Sigmoid colon (tissue), 4 donors: ENCODE measurements at regions not wholly inside any gene's neighbourhood (a gene's known extent, or its start where the extent isn't known, plus 50 kb on each side); places are given as distances from the start of the nearest gene placed in this dataset.

Experiments used
- POLR2A ChIP-seq, 2 donors: fragments of 450-650 bp; IDR thresholded peaks; one replicate each; pipeline ENCODE4 v1.6.1; 2016; ENCODE audit warnings: antibody characterized with exemption in 2 of 2, mild to moderate bottlenecking in 2 of 2, moderate library complexity in 2 of 2
- POLR2AphosphoS5 ChIP-seq, 4 donors: sonication (generic); formaldehyde crosslinking; IDR thresholded peaks; one replicate each; pipeline ENCODE4 v1.6.1; 2017; ENCODE audit warnings: antibody characterized with exemption in 4 of 4
- TF ChIP-seq, protein P1 (sequence below), 4 experiments: fragments of 450-650 bp in 3 of 4; fragments of 200-600 bp in 1 of 4; IDR thresholded peaks; one replicate each; pipeline ENCODE4 v1.5.1; 2016 to 2019; ENCODE audit warnings: antibody characterized with exemption in 4 of 4, mild to moderate bottlenecking in 3 of 4, moderate library complexity in 2 of 4

- TF ChIP-seq, protein P1, sequence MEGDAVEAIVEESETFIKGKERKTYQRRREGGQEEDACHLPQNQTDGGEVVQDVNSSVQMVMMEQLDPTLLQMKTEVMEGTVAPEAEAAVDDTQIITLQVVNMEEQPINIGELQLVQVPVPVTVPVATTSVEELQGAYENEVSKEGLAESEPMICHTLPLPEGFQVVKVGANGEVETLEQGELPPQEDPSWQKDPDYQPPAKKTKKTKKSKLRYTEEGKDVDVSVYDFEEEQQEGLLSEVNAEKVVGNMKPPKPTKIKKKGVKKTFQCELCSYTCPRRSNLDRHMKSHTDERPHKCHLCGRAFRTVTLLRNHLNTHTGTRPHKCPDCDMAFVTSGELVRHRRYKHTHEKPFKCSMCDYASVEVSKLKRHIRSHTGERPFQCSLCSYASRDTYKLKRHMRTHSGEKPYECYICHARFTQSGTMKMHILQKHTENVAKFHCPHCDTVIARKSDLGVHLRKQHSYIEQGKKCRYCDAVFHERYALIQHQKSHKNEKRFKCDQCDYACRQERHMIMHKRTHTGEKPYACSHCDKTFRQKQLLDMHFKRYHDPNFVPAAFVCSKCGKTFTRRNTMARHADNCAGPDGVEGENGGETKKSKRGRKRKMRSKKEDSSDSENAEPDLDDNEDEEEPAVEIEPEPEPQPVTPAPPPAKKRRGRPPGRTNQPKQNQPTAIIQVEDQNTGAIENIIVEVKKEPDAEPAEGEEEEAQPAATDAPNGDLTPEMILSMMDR (IDR thresholded peaks at IDR 0.05) = peak in 3 of 4 experiments; percentile 39 to 61 (median 44)
- TF ChIP-seq POLR2A (IDR thresholded peaks at IDR 0.05) (no peak), POLR2AphosphoS5 (IDR thresholded peaks at IDR 0.05) (no peak)
Observed at GRCh38 chr3:150286390-150287147, 121.5 kb upstream of the TSC22D2 start.
